ENCODE measurements at regions not wholly inside any gene's neighbourhood (a gene's known extent, or its start where the extent isn't known, plus 50 kb on each side); places are given as distances from the start of the nearest gene placed in this dataset.

DNA sequence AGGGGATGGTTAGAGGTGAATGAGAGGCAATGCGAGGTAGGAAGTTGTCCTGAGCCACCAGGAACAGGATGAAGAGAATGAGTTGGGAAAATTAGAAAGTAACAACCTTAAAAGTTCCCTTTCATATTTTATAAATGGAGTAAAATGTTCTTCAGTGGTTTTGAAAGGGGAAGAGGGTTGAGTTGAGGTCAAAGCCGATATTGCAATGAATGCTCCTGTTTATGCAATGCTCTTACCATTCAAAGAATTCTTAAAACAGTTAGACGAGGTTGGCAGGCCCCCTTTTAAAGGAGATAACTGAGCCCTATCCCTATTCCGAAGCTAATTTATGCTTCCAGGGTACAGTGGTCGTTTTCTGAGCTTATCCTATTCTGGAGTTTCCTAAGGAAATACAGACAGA lies 2110.3 kb upstream of the CELF4 start (continued):
- TF ChIP-seq, protein P1, sequence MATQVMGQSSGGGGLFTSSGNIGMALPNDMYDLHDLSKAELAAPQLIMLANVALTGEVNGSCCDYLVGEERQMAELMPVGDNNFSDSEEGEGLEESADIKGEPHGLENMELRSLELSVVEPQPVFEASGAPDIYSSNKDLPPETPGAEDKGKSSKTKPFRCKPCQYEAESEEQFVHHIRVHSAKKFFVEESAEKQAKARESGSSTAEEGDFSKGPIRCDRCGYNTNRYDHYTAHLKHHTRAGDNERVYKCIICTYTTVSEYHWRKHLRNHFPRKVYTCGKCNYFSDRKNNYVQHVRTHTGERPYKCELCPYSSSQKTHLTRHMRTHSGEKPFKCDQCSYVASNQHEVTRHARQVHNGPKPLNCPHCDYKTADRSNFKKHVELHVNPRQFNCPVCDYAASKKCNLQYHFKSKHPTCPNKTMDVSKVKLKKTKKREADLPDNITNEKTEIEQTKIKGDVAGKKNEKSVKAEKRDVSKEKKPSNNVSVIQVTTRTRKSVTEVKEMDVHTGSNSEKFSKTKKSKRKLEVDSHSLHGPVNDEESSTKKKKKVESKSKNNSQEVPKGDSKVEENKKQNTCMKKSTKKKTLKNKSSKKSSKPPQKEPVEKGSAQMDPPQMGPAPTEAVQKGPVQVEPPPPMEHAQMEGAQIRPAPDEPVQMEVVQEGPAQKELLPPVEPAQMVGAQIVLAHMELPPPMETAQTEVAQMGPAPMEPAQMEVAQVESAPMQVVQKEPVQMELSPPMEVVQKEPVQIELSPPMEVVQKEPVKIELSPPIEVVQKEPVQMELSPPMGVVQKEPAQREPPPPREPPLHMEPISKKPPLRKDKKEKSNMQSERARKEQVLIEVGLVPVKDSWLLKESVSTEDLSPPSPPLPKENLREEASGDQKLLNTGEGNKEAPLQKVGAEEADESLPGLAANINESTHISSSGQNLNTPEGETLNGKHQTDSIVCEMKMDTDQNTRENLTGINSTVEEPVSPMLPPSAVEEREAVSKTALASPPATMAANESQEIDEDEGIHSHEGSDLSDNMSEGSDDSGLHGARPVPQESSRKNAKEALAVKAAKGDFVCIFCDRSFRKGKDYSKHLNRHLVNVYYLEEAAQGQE (IDR thresholded peaks at IDR 0.05; ENCODE audit: unreplicated experiment) = no peak
- TF ChIP-seq EZH2phosphoT487 (IDR thresholded peaks at IDR 0.05; ENCODE audit: unreplicated experiment) (no peak), EZH2 (IDR thresholded peaks at IDR 0.05; ENCODE audit: low read depth, unreplicated experiment) (no peak), NANOG (IDR thresholded peaks at IDR 0.05; ENCODE audit: borderline replicate concordance) (no peak)

DNA sequence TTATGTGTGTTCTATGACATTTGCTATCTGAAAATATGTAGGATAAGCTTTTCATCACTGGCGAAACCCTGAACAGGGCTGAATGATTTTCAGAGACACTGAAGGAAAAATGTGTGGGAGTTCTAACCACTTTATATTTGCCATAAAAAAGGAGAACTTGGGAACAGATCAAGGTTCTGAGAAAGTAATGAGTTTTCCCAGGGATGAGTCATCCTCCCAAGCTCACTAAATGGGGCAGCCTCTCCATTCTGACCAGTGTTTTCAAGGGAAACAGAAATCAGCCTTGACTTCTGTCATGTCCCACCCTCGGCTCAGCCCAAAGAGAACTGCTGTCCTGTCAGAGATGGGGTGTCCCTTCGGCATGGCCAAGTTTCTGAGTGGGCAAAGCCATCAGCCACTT lies 2109.8 kb upstream of the CELF4 start:
- H3K27ac Mint-ChIP-seq = no peak overlapping the region

DNA sequence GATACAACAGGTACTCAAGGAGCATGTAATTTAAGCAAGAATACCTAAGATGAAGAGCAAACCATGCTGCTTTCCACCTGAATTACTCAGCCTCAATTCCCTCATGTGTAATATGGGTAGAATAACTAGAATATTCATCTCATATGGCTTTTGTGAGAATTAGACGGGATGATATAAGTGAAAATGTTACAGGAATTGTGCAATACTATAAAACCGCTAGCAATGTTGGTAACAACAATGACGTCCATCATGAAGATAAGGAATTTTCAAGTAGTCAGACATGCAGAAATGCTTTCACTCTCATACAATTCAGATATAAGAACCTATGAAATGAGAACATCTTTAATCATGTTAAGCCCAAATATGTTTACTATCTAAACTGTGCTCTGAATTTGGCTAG lies 2106.6 kb upstream of the CELF4 start:
- Histone ChIP-seq H3K36me3 (ENCODE audit: insufficient read depth) (no peaks in the 10 kb centered on the region), H2AFZ (no peak overlapping the region), H3K4me1 (ENCODE audit: insufficient read depth) (no peaks in the 10 kb centered on the region), H3K79me2 (replicated peaks; ENCODE audit: insufficient read depth) (0 out of 2 replicates have a peak, but pooled peaks cover 3% of the 10 kb centered on the region), H3K9me2 (ENCODE audit: insufficient read depth) (no peaks in the 10 kb centered on the region), H3K27me3 (ENCODE audit: insufficient read depth) (no peaks in the 10 kb centered on the region), H4K20me1 (replicated peaks; ENCODE audit: insufficient read depth) (0 out of 2 replicates have a peak, but pooled peaks cover 4% of the 10 kb centered on the region), H3K4me3 (no peak overlapping the region), H3F3A (replicated peaks; ENCODE audit: low read depth) (no peaks in the 10 kb centered on the region), H3K27ac (ENCODE audit: low read depth) (no peak overlapping the region), H3K4me2 (no peak overlapping the region)
- Mint-ChIP-seq H3K36me3 (ENCODE audit: low read depth) (no peaks in the 10 kb centered on the region), H3K4me1 (no peaks in the 10 kb centered on the region), H3K27ac (no peak overlapping the region), H3K27me3 (ENCODE audit: insufficient read depth, low read depth, poor library complexity) (peaks cover 2% of the 10 kb centered on the region), H3K9me3 (no peaks in the 10 kb centered on the region), H3K4me3 (no peak overlapping the region)
- DNase-seq (ENCODE audit: low spot score) = no peak
- ATAC-seq = no peak
- TF ChIP-seq EZH2phosphoT487 (IDR thresholded peaks at IDR 0.05; ENCODE audit: unreplicated experiment) (no peak), ZNF331 (CRISPR knock-in tag; IDR thresholded peaks at IDR 0.05; ENCODE audit: low read depth) (no peak), NANOG (IDR thresholded peaks at IDR 0.05; ENCODE audit: borderline replicate concordance) (no peak), STAT1 (IDR thresholded peaks at IDR 0.05; ENCODE audit: unreplicated experiment) (no peak), POLR2AphosphoS5 (IDR thresholded peaks at IDR 0.05; ENCODE audit: low read depth) (no peak)
- TF ChIP-seq, protein P2, sequence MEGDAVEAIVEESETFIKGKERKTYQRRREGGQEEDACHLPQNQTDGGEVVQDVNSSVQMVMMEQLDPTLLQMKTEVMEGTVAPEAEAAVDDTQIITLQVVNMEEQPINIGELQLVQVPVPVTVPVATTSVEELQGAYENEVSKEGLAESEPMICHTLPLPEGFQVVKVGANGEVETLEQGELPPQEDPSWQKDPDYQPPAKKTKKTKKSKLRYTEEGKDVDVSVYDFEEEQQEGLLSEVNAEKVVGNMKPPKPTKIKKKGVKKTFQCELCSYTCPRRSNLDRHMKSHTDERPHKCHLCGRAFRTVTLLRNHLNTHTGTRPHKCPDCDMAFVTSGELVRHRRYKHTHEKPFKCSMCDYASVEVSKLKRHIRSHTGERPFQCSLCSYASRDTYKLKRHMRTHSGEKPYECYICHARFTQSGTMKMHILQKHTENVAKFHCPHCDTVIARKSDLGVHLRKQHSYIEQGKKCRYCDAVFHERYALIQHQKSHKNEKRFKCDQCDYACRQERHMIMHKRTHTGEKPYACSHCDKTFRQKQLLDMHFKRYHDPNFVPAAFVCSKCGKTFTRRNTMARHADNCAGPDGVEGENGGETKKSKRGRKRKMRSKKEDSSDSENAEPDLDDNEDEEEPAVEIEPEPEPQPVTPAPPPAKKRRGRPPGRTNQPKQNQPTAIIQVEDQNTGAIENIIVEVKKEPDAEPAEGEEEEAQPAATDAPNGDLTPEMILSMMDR (conservative IDR thresholded peaks at IDR 0.05; ENCODE audit: low read depth in 2 of 2) = no peak
- TF ChIP-seq, protein P3, sequence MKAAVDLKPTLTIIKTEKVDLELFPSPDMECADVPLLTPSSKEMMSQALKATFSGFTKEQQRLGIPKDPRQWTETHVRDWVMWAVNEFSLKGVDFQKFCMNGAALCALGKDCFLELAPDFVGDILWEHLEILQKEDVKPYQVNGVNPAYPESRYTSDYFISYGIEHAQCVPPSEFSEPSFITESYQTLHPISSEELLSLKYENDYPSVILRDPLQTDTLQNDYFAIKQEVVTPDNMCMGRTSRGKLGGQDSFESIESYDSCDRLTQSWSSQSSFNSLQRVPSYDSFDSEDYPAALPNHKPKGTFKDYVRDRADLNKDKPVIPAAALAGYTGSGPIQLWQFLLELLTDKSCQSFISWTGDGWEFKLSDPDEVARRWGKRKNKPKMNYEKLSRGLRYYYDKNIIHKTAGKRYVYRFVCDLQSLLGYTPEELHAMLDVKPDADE (IDR thresholded peaks at IDR 0.05) = no peak

More for the DNA sequence above, 2109.8 kb upstream of the CELF4 start:
- H2AFZ ChIP-seq = no peak overlapping the region
- peaks cover 2% of the 10 kb centered on the region for H3K27me3 Mint-ChIP-seq (ENCODE audit: insufficient read depth, low read depth, poor library complexity)
- 0 out of 2 replicates have a peak, but pooled peaks cover 3% of the 10 kb centered on the region for H3K79me2 ChIP-seq (replicated peaks; ENCODE audit: insufficient read depth)
- no peak overlapping the region for H3K4me3 ChIP-seq
- ATAC-seq (no peak), DNase-seq (ENCODE audit: low spot score) (no peak)
- H3F3A ChIP-seq (replicated peaks; ENCODE audit: low read depth) = no peaks in the 10 kb centered on the region
- H3K4me1 Mint-ChIP-seq = peaks cover 4% of the 10 kb centered on the region; the same call in 2 of the 3 replicates
- no peak for TF ChIP-seq ZNF331 (CRISPR knock-in tag; IDR thresholded peaks at IDR 0.05; ENCODE audit: low read depth)
- no peak for TF ChIP-seq POLR2AphosphoS5 (IDR thresholded peaks at IDR 0.05; ENCODE audit: low read depth)
- no peak for TF ChIP-seq CREB1 (CRISPR knock-in tag; IDR thresholded peaks at IDR 0.05; ENCODE audit: low read depth)
- TF ChIP-seq ZNF114 (CRISPR knock-in tag; IDR thresholded peaks at IDR 0.05) = no peak
- TF ChIP-seq, protein P2 (conservative IDR thresholded peaks at IDR 0.05; ENCODE audit: low read depth in 2 of 2) = no peak
- 0 out of 2 replicates have a peak, but pooled peaks cover 4% of the 10 kb centered on the region for H4K20me1 ChIP-seq (replicated peaks; ENCODE audit: insufficient read depth)
- no peaks in the 10 kb centered on the region for H3K9me2 ChIP-seq (ENCODE audit: insufficient read depth)
- no peak overlapping the region for H3K4me2 ChIP-seq
- peaks cover 6% of the 10 kb centered on the region for H3K4me1 ChIP-seq (ENCODE audit: insufficient read depth)
- H3K9me3 Mint-ChIP-seq = no peaks in the 10 kb centered on the region
- H3K36me3 Mint-ChIP-seq (ENCODE audit: low read depth) = no peaks in the 10 kb centered on the region
- H3K36me3 ChIP-seq (ENCODE audit: insufficient read depth) = no peaks in the 10 kb centered on the region
- H3K27me3 ChIP-seq (ENCODE audit: insufficient read depth) = no peaks in the 10 kb centered on the region
- no peak overlapping the region for H3K4me3 Mint-ChIP-seq
- H3K27ac ChIP-seq (ENCODE audit: low read depth) = no peak overlapping the region

All from GM23338 (cell line).